ENCODE measurements at regions not wholly inside any gene's neighbourhood (a gene's known extent, or its start where the extent isn't known, plus 50 kb on each side); places are given as distances from the start of the nearest gene placed in this dataset.
"Not testable (repeated sequence)": the region's sequence is repeated elsewhere in the genome, so short reads cannot be mapped to it uniquely, and the experiment has no call there.

- Histone ChIP-seq H3K27ac (no peak overlapping the region), H3K4me3 (no peak overlapping the region), H3K9ac (ENCODE audit: insufficient read length) (no peak overlapping the region), H3K9me3 (ENCODE audit: low read depth, low read length) (no peaks in the 10 kb centered on the region), H3K36me3 (ENCODE audit: insufficient read depth, low read length) (no peaks in the 10 kb centered on the region)
- no peak for DNase-seq (ENCODE audit: low read depth, low spot score)
- TF ChIP-seq POLR2AphosphoS5 (IDR thresholded peaks at IDR 0.05; ENCODE audit: borderline replicate concordance, low read depth, low read length): no peak
- no peak for TF ChIP-seq EZH2 (IDR thresholded peaks at IDR 0.05)
- no peak for TF ChIP-seq FOXP2 (optimal IDR thresholded peaks at IDR 0.05; ENCODE audit: control extremely low read depth, extremely low read length, insufficient read depth)
These were observed 430.9 kb upstream of the HNRNPA3 start for GRCh38 chr2:176781570-176782217.

- Histone ChIP-seq H3K27ac (no peak overlapping the region), H3K4me3 (no peak overlapping the region), H3K9ac (ENCODE audit: insufficient read length) (no peak overlapping the region), H3K36me3 (ENCODE audit: insufficient read depth, low read length) (no peaks in the 10 kb centered on the region), H3K9me3 (ENCODE audit: low read depth, low read length) (no peaks in the 10 kb centered on the region)
- TF ChIP-seq FOXP2 (optimal IDR thresholded peaks at IDR 0.05; ENCODE audit: control extremely low read depth, extremely low read length, insufficient read depth) (no peak), POLR2AphosphoS5 (IDR thresholded peaks at IDR 0.05; ENCODE audit: borderline replicate concordance, low read depth, low read length) (no peak), EZH2 (IDR thresholded peaks at IDR 0.05) (no peak)
- no peak for DNase-seq (ENCODE audit: low read depth, low spot score)
These were observed 427.9 kb upstream of the HNRNPA3 start for GRCh38 chr2:176784633-176785200.

- Histone ChIP-seq H3K27ac (peak overlapping the region; percentile 80), H3K9me3 (ENCODE audit: low read depth, low read length) (no peaks in the 10 kb centered on the region), H3K36me3 (ENCODE audit: insufficient read depth, low read length) (no peaks in the 10 kb centered on the region), H3K4me3 (peak overlapping the region; percentile 16; the same call in 1 of the 2 replicates), H3K9ac (ENCODE audit: insufficient read length) (no peak overlapping the region)
- DNase-seq (ENCODE audit: low read depth, low spot score): no peak
- TF ChIP-seq FOXP2 (optimal IDR thresholded peaks at IDR 0.05; ENCODE audit: control extremely low read depth, extremely low read length, insufficient read depth): no peak
- TF ChIP-seq EZH2 (IDR thresholded peaks at IDR 0.05): no peak
- TF ChIP-seq POLR2AphosphoS5 (IDR thresholded peaks at IDR 0.05; ENCODE audit: borderline replicate concordance, low read depth, low read length): no peak
These were observed 422.8 kb upstream of the HNRNPA3 start for GRCh38 chr2:176789751-176790150.

- TF ChIP-seq EZH2 (IDR thresholded peaks at IDR 0.05): no peak
- TF ChIP-seq FOXP2 (optimal IDR thresholded peaks at IDR 0.05; ENCODE audit: control extremely low read depth, extremely low read length, insufficient read depth): peak; percentile 7
- no peak for DNase-seq (ENCODE audit: low read depth, low spot score)
- no peak overlapping the region for H3K9ac ChIP-seq (ENCODE audit: insufficient read length)
These were observed 422.1 kb upstream of the HNRNPA3 start for GRCh38 chr2:176790468-176790867.

GRCh38 chr2:176793792-176794191 lies 418.8 kb upstream of the HNRNPA3 start:
- Histone ChIP-seq H3K27ac (no peak overlapping the region), H3K9ac (ENCODE audit: insufficient read length) (no peak overlapping the region), H3K36me3 (ENCODE audit: insufficient read depth, low read length) (no peaks in the 10 kb centered on the region), H3K9me3 (ENCODE audit: low read depth, low read length) (no peaks in the 10 kb centered on the region), H3K4me3 (no peak overlapping the region)
- DNase-seq (ENCODE audit: low read depth, low spot score): no peak
- TF ChIP-seq POLR2AphosphoS5 (IDR thresholded peaks at IDR 0.05; ENCODE audit: borderline replicate concordance, low read depth, low read length): no peak
- no peak for TF ChIP-seq EZH2 (IDR thresholded peaks at IDR 0.05)
- TF ChIP-seq FOXP2 (optimal IDR thresholded peaks at IDR 0.05; ENCODE audit: control extremely low read depth, extremely low read length, insufficient read depth): no peak

More at GRCh38 chr2:176790468-176790867, 422.1 kb upstream of the HNRNPA3 start:
- Histone ChIP-seq H3K27ac (peak overlapping the region; percentile 80), H3K4me3 (no peak overlapping the region), H3K9me3 (ENCODE audit: low read depth, low read length) (no peaks in the 10 kb centered on the region), H3K36me3 (ENCODE audit: insufficient read depth, low read length) (no peaks in the 10 kb centered on the region)

GRCh38 chr2:176794392-176794791 lies 418.2 kb upstream of the HNRNPA3 start:
- DNase-seq (ENCODE audit: low read depth, low spot score): no peak
- Histone ChIP-seq H3K9me3 (ENCODE audit: low read depth, low read length) (no peaks in the 10 kb centered on the region), H3K36me3 (ENCODE audit: insufficient read depth, low read length) (no peaks in the 10 kb centered on the region), H3K27ac (no peak overlapping the region), H3K4me3 (no peak overlapping the region), H3K9ac (ENCODE audit: insufficient read length) (no peak overlapping the region)
- no peak for TF ChIP-seq FOXP2 (optimal IDR thresholded peaks at IDR 0.05; ENCODE audit: control extremely low read depth, extremely low read length, insufficient read depth)
- TF ChIP-seq POLR2AphosphoS5 (IDR thresholded peaks at IDR 0.05; ENCODE audit: borderline replicate concordance, low read depth, low read length): no peak
- no peak for TF ChIP-seq EZH2 (IDR thresholded peaks at IDR 0.05)

GRCh38 chr2:176795823-176796222 lies 416.8 kb upstream of the HNRNPA3 start:
- no peaks in the 10 kb centered on the region for H3K36me3 ChIP-seq (ENCODE audit: insufficient read depth, low read length)
- no peak overlapping the region for H3K4me3 ChIP-seq
- H3K9me3 ChIP-seq (ENCODE audit: low read depth, low read length): no peaks in the 10 kb centered on the region
- no peak for DNase-seq (ENCODE audit: low read depth, low spot score)
- no peak overlapping the region for H3K9ac ChIP-seq (ENCODE audit: insufficient read length)
- TF ChIP-seq POLR2AphosphoS5 (IDR thresholded peaks at IDR 0.05; ENCODE audit: borderline replicate concordance, low read depth, low read length) (no peak), EZH2 (IDR thresholded peaks at IDR 0.05) (no peak), FOXP2 (optimal IDR thresholded peaks at IDR 0.05; ENCODE audit: control extremely low read depth, extremely low read length, insufficient read depth) (no peak)
- H3K27ac ChIP-seq: no peak overlapping the region

- H3K9me3 ChIP-seq (ENCODE audit: low read depth, low read length); DNase-seq (ENCODE audit: low read depth, low spot score); H3K27ac ChIP-seq; H3K36me3 ChIP-seq (ENCODE audit: insufficient read depth, low read length); H3K9ac ChIP-seq (ENCODE audit: insufficient read length); H3K4me3 ChIP-seq: not testable (repeated sequence)
These were observed 415.9 kb upstream of the HNRNPA3 start for GRCh38 chr2:176796677-176797076.

- TF ChIP-seq POLR2AphosphoS5 (IDR thresholded peaks at IDR 0.05; ENCODE audit: borderline replicate concordance, low read depth, low read length): no peak
- no peak for TF ChIP-seq FOXP2 (optimal IDR thresholded peaks at IDR 0.05; ENCODE audit: control extremely low read depth, extremely low read length, insufficient read depth)
- TF ChIP-seq EZH2 (IDR thresholded peaks at IDR 0.05): no peak
- no peaks in the 10 kb centered on the region for H3K36me3 ChIP-seq (ENCODE audit: insufficient read depth, low read length)
- no peak overlapping the region for H3K4me3 ChIP-seq
- no peak overlapping the region for H3K27ac ChIP-seq
- no peaks in the 10 kb centered on the region for H3K9me3 ChIP-seq (ENCODE audit: low read depth, low read length)
- DNase-seq (ENCODE audit: low read depth, low spot score): no peak
- H3K9ac ChIP-seq (ENCODE audit: insufficient read length): no peak overlapping the region
These were observed 408.2 kb upstream of the HNRNPA3 start for GRCh38 chr2:176804392-176804791.
